ENCODE measurements at regions not wholly inside any gene's neighbourhood (a gene's known extent, or its start where the extent isn't known, plus 50 kb on each side); places are given as distances from the start of the nearest gene placed in this dataset.

DNA sequence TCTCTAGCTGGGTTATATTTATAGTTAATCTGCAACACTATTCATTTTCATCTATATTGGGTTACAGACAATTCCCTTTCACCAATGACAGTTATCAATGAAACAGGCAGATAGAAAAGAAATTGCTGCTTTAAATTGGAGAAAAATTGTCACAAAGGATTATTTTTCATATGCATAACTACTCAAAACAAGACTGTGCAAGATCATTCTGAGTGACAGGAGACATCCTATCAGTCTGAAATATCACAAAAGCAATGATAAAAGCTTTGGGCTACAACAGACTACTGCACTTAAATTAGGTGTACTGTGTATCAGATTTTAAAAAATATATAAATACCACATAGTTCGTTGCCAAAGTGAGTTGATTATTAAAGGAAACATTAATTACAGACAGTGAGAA, 722.6 kb downstream of the ARAP2 start:
- TF ChIP-seq GATA3 (IDR thresholded peaks at IDR 0.05; ENCODE audit: low read depth, low read length) (no peak), GATA2 (IDR thresholded peaks at IDR 0.05; ENCODE audit: low read depth, low read length) (no peak)

Measured in SH-SY5Y (cell line).